ENCODE measurements at regions not wholly inside any gene's neighbourhood (a gene's known extent, or its start where the extent isn't known, plus 50 kb on each side); places are given as distances from the start of the nearest gene placed in this dataset.

DNA sequence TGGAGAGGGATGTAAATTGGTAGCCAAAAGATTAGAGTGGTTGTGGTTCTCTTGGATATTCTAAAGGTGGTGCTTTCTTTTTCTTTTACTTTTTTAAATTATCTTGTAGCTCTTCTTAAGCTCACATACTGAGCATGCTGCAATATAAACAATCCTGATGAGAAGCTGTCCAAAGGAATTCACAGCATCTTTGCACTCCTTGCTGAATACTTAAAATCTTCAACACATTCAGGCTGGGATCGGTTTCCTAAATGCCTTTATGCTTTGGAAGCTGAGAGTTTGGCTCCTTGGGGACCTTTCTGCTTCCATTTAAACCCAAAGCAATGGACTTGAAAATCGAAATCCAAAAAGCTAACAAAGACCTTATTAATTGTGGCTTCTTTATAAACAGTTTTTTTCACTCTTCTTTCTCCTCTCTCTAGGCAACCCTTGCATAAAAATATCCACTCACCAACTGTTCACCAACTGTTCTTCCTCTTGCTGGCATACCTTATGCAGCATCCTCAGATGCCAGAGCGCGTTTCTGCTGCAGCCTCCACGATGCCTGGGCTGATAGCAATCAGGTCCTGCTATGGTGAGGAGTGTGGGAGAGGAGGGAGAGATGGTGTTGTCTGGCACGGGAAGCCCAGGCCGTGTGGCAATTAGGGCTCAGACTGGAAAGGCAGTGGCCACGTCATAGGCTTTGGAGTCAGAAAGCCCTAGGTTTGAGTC lies 535.8 kb upstream of the DAB1 start:
- no peaks in the 10 kb centered on the region for H3K4me1 ChIP-seq (ENCODE audit: control insufficient read depth, insufficient read depth, low read length)
- H3K9ac ChIP-seq (ENCODE audit: low read length), result no peak overlapping the region
- no peaks in the 10 kb centered on the region for H3K9me3 ChIP-seq (ENCODE audit: control insufficient read depth, low read length)
- H3K4me3 ChIP-seq (ENCODE audit: low read length), result no peak overlapping the region
- H3K36me3 ChIP-seq (ENCODE audit: control insufficient read depth, insufficient read depth, low read length), result no peaks in the 10 kb centered on the region
- no peaks in the 10 kb centered on the region for H3K27me3 ChIP-seq (ENCODE audit: control insufficient read depth, insufficient read depth, low read length)

DNA sequence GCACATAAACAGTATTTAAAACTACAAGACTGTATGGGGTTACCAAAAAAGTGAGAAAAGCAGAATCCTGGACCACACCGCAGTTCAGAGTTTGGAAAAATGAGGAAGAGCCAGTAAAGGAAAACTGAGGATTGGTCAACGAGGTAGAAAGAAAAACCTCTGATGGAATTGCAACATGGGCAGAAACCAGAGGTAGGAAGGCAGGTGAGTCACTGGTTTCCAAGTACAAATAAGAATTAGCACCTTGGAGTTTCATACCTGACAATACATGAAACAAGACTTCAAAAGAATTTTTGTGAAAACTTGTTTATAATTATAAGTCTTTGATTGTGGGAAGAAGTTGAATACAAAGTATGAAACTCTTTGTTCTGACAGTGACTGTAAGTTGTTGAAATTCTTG lies 533.7 kb upstream of the DAB1 start:
- no peaks in the 10 kb centered on the region for H3K9me3 ChIP-seq (ENCODE audit: control insufficient read depth, low read length)
- H3K4me3 ChIP-seq (ENCODE audit: low read length), result no peak overlapping the region
- no peak overlapping the region for H3K9ac ChIP-seq (ENCODE audit: low read length)
- no peaks in the 10 kb centered on the region for H3K36me3 ChIP-seq (ENCODE audit: control insufficient read depth, insufficient read depth, low read length)
- H3K27me3 ChIP-seq (ENCODE audit: control insufficient read depth, insufficient read depth, low read length), result no peaks in the 10 kb centered on the region
- no peaks in the 10 kb centered on the region for H3K4me1 ChIP-seq (ENCODE audit: control insufficient read depth, insufficient read depth, low read length)

DNA sequence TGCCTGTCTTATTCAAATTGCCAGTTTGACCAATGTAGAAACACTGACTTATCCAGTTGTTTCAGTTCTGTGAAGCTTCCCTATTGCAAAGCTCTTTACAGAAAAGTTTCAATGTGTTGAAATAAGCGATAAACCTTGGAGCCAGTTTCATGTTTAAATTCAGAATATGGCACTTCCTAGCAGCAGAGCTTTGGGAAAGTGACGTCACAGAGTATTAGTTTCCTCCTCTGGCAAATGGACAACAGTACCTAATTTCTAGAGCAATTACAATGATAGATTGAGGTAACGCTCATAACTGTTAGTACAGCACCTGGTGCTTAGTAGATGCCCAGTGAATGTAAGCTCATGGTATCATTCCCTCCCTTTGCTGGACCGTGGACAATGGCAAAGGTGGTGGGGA lies 527.5 kb upstream of the DAB1 start:
- Histone ChIP-seq H3K4me1 (ENCODE audit: control insufficient read depth, insufficient read depth, low read length) (no peaks in the 10 kb centered on the region), H3K9me3 (ENCODE audit: control insufficient read depth, low read length) (no peaks in the 10 kb centered on the region), H3K36me3 (ENCODE audit: control insufficient read depth, insufficient read depth, low read length) (no peaks in the 10 kb centered on the region), H3K4me3 (ENCODE audit: low read length) (no peak overlapping the region), H3K9ac (ENCODE audit: low read length) (no peak overlapping the region), H3K27me3 (ENCODE audit: control insufficient read depth, insufficient read depth, low read length) (no peaks in the 10 kb centered on the region)

DNA sequence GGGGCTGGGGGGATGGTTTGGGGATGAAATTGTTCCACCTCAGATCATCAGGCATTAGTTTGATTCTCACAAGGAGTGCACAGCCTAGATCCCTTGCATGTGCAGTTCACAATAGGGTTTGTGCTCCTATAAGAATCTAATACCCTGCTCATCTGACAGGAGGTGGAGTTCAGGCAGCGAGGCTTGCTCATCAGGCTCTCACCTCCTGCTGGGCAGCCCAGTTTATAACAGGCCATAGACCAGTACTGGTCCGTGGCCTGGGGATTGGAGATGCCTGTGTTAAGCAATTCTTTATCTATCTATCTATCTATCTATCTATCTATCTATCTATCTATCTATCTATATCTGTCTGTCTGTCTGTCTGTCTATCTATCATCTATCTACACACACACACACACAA lies 525.3 kb upstream of the DAB1 start:
- Histone ChIP-seq H3K4me3 (ENCODE audit: low read length) (no peak overlapping the region), H3K27me3 (ENCODE audit: control insufficient read depth, insufficient read depth, low read length) (no peaks in the 10 kb centered on the region), H3K36me3 (ENCODE audit: control insufficient read depth, insufficient read depth, low read length) (no peaks in the 10 kb centered on the region), H3K4me1 (ENCODE audit: control insufficient read depth, insufficient read depth, low read length) (no peaks in the 10 kb centered on the region), H3K9ac (ENCODE audit: low read length) (no peak overlapping the region), H3K9me3 (ENCODE audit: control insufficient read depth, low read length) (no peaks in the 10 kb centered on the region)

DNA sequence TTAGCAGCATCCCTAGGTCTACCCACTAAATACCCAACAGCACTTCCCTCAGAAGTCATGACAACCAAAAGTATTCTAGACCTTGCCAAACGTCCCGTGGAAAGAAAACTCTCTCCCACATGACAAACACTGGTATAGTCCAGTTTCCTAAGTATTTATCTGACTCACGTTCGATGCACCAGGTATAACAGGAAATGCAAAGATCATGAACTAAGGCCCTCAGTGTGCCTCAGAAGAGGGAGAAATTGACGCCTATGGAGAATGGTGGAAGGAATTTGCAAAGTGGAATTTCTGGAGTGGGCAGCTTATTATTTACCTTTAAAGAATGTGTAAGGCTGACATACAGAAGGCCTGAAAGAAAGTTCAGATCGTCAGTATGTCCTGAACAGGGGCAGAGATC lies 523.6 kb upstream of the DAB1 start:
- no peak overlapping the region for H3K4me3 ChIP-seq (ENCODE audit: low read length)
- no peaks in the 10 kb centered on the region for H3K4me1 ChIP-seq (ENCODE audit: control insufficient read depth, insufficient read depth, low read length)
- H3K36me3 ChIP-seq (ENCODE audit: control insufficient read depth, insufficient read depth, low read length), result no peaks in the 10 kb centered on the region
- H3K9me3 ChIP-seq (ENCODE audit: control insufficient read depth, low read length), result no peaks in the 10 kb centered on the region
- H3K9ac ChIP-seq (ENCODE audit: low read length), result no peak overlapping the region
- H3K27me3 ChIP-seq (ENCODE audit: control insufficient read depth, insufficient read depth, low read length), result no peaks in the 10 kb centered on the region

DNA sequence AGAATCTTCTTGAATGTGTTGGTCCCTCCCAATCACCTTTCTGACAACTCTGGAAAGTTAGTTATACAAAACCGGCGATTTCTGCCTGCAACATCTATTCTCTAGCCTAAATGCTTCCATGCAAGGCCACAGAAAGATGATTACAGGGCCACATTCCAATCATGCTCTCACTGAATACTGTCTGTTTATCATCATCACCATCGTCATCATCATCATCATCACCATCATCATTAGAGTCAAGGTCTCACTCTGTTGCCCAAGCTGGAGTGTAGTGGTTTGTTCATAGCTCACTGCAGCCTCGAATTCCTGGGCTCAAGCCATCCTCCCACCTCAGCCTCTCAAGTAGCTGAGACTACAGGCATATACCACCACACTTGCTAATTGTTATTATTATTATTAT lies 521.2 kb upstream of the DAB1 start:
- no peak overlapping the region for H3K4me3 ChIP-seq (ENCODE audit: low read length)
- H3K9me3 ChIP-seq (ENCODE audit: control insufficient read depth, low read length), result no peaks in the 10 kb centered on the region
- H3K4me1 ChIP-seq (ENCODE audit: control insufficient read depth, insufficient read depth, low read length), result no peaks in the 10 kb centered on the region
- no peaks in the 10 kb centered on the region for H3K36me3 ChIP-seq (ENCODE audit: control insufficient read depth, insufficient read depth, low read length)
- no peak overlapping the region for H3K9ac ChIP-seq (ENCODE audit: low read length)
- H3K27me3 ChIP-seq (ENCODE audit: control insufficient read depth, insufficient read depth, low read length), result no peaks in the 10 kb centered on the region

DNA sequence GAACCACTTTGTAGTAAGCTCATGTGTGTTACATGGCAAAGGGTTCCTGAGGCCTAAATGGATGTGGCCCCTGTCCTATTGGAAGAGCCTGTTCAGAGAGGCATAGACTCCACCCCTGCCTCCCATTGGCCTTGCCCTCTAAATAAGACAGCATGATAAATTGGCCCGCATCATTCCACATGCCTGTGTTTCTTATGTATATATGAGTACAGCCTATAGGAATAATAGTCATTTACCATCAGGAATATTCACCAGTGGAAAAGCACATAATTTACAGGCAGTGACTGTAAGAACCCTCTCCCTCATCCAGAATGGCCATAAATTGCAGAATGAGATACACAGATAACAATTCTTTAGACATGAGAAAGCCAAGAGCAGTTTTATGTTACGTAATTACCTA lies 519.5 kb upstream of the DAB1 start:
- H3K4me1 ChIP-seq (ENCODE audit: control insufficient read depth, insufficient read depth, low read length), result no peaks in the 10 kb centered on the region
- no peak overlapping the region for H3K4me3 ChIP-seq (ENCODE audit: low read length)
- H3K36me3 ChIP-seq (ENCODE audit: control insufficient read depth, insufficient read depth, low read length), result no peaks in the 10 kb centered on the region
- no peaks in the 10 kb centered on the region for H3K27me3 ChIP-seq (ENCODE audit: control insufficient read depth, insufficient read depth, low read length)
- H3K9me3 ChIP-seq (ENCODE audit: control insufficient read depth, low read length), result no peaks in the 10 kb centered on the region
- H3K9ac ChIP-seq (ENCODE audit: low read length), result no peak overlapping the region

DNA sequence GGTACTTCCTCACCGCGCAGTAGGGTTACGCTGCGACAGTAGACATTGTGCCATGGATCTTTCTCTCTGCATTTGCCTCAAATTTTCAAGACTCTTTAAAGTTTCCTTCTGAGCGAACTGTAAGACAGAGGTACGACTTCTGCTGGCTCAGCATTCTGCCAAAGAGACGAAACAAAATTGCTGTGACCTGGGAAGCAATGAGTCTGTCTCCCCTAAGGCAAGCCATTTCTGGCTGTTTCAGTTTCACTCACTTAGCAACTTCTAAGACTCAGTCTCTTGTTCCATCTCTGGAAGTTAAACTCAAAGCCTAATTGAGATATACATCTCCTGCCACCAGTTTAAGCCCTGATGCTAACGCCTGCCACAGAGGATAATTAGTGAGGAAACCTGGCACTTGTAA lies 510.9 kb upstream of the DAB1 start:
- Histone ChIP-seq H3K4me1 (ENCODE audit: control insufficient read depth, insufficient read depth, low read length) (no peaks in the 10 kb centered on the region), H3K27me3 (ENCODE audit: control insufficient read depth, insufficient read depth, low read length) (no peaks in the 10 kb centered on the region), H3K4me3 (ENCODE audit: low read length) (no peak overlapping the region), H3K36me3 (ENCODE audit: control insufficient read depth, insufficient read depth, low read length) (no peaks in the 10 kb centered on the region), H3K9ac (ENCODE audit: low read length) (no peak overlapping the region), H3K9me3 (ENCODE audit: control insufficient read depth, low read length) (no peaks in the 10 kb centered on the region)

DNA sequence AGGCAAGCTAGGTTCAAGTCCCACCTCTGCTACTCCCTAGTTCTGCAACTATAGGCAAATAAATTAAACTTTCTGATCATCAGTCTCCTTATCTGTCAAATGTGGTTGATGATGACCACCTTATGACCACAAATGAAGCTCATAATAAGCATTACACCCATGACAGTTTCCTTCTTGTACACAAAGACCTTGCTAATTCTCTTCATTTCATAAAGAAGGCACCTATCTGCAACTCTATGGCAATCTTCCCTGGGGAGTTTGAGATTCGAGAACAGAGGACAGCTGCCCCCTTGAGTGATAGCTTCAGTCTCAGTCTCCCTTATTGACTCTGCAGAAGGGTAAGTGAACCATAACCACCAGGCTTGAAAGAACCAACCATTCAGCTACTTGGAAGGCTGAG lies 503.1 kb upstream of the DAB1 start:
- Histone ChIP-seq H3K27me3 (ENCODE audit: control insufficient read depth, insufficient read depth, low read length) (no peaks in the 10 kb centered on the region), H3K36me3 (ENCODE audit: control insufficient read depth, insufficient read depth, low read length) (no peaks in the 10 kb centered on the region), H3K9ac (ENCODE audit: low read length) (no peak overlapping the region), H3K4me3 (ENCODE audit: low read length) (no peak overlapping the region), H3K9me3 (ENCODE audit: control insufficient read depth, low read length) (no peaks in the 10 kb centered on the region), H3K4me1 (ENCODE audit: control insufficient read depth, insufficient read depth, low read length) (no peaks in the 10 kb centered on the region)

DNA sequence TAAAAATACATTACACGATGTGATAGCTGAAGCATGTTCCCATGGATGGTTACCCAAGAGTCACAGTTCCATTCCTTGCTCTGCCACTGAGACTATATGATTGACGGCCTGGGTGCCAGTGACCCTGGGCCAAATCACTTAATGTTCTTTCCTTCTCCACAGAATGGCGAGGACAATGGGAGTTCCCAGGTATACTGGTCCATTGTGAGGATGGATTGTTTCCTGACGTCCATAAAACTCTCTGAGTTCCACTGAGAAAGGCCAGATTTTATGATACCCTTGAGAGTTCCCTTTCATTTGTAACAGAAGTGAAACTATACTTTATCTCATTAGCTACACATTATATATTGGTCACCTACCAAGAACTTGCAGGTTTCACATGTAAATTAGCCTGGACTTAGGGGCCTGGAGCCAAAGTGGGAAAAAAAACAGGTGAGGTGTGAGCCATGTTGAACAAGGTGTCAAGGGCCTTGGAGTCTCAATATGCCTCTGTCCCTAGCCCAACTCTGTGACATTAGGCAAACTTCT lies 502.2 kb upstream of the DAB1 start:
- H3K9me3 ChIP-seq (ENCODE audit: control insufficient read depth, low read length), result no peaks in the 10 kb centered on the region
- H3K4me3 ChIP-seq (ENCODE audit: low read length), result no peak overlapping the region
- H3K27me3 ChIP-seq (ENCODE audit: control insufficient read depth, insufficient read depth, low read length), result no peaks in the 10 kb centered on the region

DNA sequence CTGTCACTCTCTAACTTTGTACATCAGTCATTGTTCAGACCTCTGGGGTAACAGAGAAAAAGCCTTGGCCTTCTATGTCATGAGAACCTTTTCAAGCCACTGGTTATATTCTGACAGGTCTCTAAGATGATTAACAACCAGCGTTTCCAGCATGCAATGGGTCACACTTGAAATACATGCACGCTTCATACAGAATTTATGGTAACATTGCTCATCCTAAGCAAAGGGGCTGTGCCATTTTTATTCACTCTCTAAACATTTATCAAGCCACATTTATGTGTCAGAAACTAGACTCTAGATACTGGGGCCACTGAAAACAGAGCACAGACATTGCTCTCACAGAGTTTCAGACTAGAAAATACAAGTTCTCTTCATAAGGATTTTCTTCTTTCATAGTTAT lies 501.4 kb upstream of the DAB1 start:
- no peaks in the 10 kb centered on the region for H3K27me3 ChIP-seq (ENCODE audit: control insufficient read depth, insufficient read depth, low read length)

More for the DNA sequence above, 502.2 kb upstream of the DAB1 start:
- Histone ChIP-seq H3K36me3 (ENCODE audit: control insufficient read depth, insufficient read depth, low read length) (no peaks in the 10 kb centered on the region), H3K4me1 (ENCODE audit: control insufficient read depth, insufficient read depth, low read length) (no peaks in the 10 kb centered on the region), H3K9ac (ENCODE audit: low read length) (no peak overlapping the region)

DNA sequence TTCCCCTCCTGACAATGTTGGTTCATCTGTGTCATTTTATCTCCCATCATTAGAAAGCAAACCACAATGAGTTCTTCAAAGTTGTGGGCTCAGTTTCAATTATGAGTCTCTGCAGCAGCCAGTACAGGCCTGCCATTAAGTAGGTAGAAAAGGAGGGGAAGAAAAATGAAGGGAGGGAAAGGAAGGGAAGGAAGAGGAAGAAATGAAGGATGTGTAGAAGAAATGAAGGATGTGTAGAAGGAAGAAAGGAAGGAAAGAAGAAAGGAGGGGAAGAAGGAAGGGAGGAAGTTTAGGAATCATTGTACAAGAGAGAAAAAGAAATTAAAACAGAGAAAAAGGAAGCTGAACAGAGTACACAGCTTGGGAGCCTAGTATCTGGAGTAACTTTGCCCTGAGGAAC lies 498.3 kb upstream of the DAB1 start:
- Histone ChIP-seq H3K4me3 (ENCODE audit: low read length) (no peak overlapping the region), H3K9me3 (ENCODE audit: control insufficient read depth, low read length) (no peaks in the 10 kb centered on the region), H3K9ac (ENCODE audit: low read length) (no peak overlapping the region), H3K4me1 (ENCODE audit: control insufficient read depth, insufficient read depth, low read length) (no peaks in the 10 kb centered on the region), H3K27me3 (ENCODE audit: control insufficient read depth, insufficient read depth, low read length) (no peaks in the 10 kb centered on the region), H3K36me3 (ENCODE audit: control insufficient read depth, insufficient read depth, low read length) (no peaks in the 10 kb centered on the region)

More for the DNA sequence above, 501.4 kb upstream of the DAB1 start:
- no peaks in the 10 kb centered on the region for H3K4me1 ChIP-seq (ENCODE audit: control insufficient read depth, insufficient read depth, low read length)
- no peak overlapping the region for H3K9ac ChIP-seq (ENCODE audit: low read length)
- H3K9me3 ChIP-seq (ENCODE audit: control insufficient read depth, low read length), result no peaks in the 10 kb centered on the region
- no peaks in the 10 kb centered on the region for H3K36me3 ChIP-seq (ENCODE audit: control insufficient read depth, insufficient read depth, low read length)
- H3K4me3 ChIP-seq (ENCODE audit: low read length), result no peak overlapping the region

DNA sequence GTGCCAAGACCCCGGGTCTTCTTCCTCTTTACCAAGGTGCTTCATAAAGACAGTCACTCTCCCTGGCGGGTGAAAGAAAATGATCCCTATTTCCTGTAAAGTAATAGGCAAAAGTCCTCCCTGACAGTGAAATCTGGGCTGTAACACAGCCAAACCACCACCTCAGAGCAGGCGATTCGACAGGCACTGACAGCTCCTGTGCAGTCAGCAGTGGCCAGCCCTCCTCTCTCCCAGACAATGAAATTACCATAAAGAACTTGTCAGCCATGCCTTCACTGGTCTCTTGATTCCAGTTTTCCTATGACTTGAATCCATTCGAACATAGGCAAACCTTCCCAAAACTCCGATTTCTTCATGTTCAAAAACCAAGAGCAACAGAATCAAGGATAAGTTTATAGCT lies 492.2 kb upstream of the DAB1 start:
- Histone ChIP-seq H3K4me3 (ENCODE audit: low read length) (no peak overlapping the region), H3K9ac (ENCODE audit: low read length) (no peak overlapping the region), H3K9me3 (ENCODE audit: control insufficient read depth, low read length) (no peaks in the 10 kb centered on the region), H3K36me3 (ENCODE audit: control insufficient read depth, insufficient read depth, low read length) (no peaks in the 10 kb centered on the region), H3K27me3 (ENCODE audit: control insufficient read depth, insufficient read depth, low read length) (no peaks in the 10 kb centered on the region), H3K4me1 (ENCODE audit: control insufficient read depth, insufficient read depth, low read length) (no peaks in the 10 kb centered on the region)
